IPS-15b (cell line): ENCODE measurements at regions not wholly inside any gene's neighbourhood (a gene's known extent, or its start where the extent isn't known, plus 50 kb on each side); places are given as distances from the start of the nearest gene placed in this dataset.

Experiments
- H3K27me3 ChIP-seq: one replicate; pipeline ENCODE4 v1.6.1; 2013; ENCODE audit warnings: low read length; ENCODE audit not compliant: control insufficient read depth, insufficient read depth
- H3K36me3 ChIP-seq: one replicate; pipeline ENCODE4 v1.6.1; 2013; ENCODE audit warnings: low read length; ENCODE audit not compliant: control insufficient read depth, insufficient read depth
- H3K4me1 ChIP-seq: one replicate; pipeline ENCODE4 v1.6.1; 2013; ENCODE audit warnings: mild to moderate bottlenecking, low read length; ENCODE audit not compliant: control insufficient read depth, insufficient read depth
- H3K4me3 ChIP-seq: one replicate; pipeline ENCODE4 v1.5.1; 2013; ENCODE audit warnings: low read depth, low read length
- H3K9ac ChIP-seq: one replicate; pipeline ENCODE4 v1.6.1; 2013; ENCODE audit warnings: low read depth, mild to moderate bottlenecking, low read length
- H3K9me3 ChIP-seq: one replicate; pipeline ENCODE4 v1.6.1; 2013; ENCODE audit warnings: mild to moderate bottlenecking, low read length; ENCODE audit not compliant: control insufficient read depth, insufficient read depth

DNA sequence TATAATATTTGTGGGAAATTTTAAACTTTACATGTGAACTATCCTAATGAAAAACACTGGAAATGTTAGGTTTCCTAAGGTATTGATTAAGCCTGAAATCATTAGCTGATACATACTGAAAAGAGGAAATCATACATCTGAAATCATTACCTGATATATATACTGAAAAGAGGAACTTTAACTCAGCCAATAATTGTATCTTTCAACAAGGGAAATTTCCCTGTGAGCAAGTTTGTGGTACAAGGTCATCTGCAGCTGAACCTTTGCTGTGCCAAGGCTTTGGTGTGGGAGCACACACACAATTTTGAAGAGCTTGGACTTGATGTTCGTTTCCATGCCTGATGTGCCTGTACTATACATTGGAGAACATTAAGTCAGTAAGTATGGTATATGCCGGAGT, 131.9 kb upstream of the USP9X start:
- Histone ChIP-seq H3K4me1 (peaks cover 6% of the 10 kb centered on the region), H3K9me3 (no peaks in the 10 kb centered on the region), H3K9ac (no peak overlapping the region), H3K4me3 (no peak overlapping the region), H3K27me3 (no peaks in the 10 kb centered on the region), H3K36me3 (no peaks in the 10 kb centered on the region)

DNA sequence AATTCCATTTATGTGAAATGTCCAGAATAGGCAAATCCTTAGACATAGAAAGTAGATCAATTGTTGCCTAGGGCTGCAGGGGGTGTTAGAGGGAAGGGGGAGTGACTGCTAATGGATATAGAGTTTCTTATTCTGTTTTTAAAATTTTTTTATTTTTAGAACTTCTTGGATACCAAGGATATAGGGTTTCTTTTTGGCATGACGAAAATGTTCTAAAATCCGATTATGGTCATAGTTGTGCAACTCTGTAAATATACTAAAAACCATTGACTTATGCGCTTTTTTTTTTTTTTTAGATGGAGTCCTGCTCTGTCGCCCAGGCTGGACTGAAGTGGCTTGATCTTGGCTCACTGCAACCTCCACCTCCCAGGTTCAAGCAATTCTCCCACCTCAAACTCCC, 125.2 kb upstream of the USP9X start:
- no peak overlapping the region for H3K9ac ChIP-seq
- no peaks in the 10 kb centered on the region for H3K4me1 ChIP-seq
- no peaks in the 10 kb centered on the region for H3K36me3 ChIP-seq
- H3K4me3 ChIP-seq: no peak overlapping the region
- no peaks in the 10 kb centered on the region for H3K27me3 ChIP-seq
- H3K9me3 ChIP-seq: peaks cover 5% of the 10 kb centered on the region

DNA sequence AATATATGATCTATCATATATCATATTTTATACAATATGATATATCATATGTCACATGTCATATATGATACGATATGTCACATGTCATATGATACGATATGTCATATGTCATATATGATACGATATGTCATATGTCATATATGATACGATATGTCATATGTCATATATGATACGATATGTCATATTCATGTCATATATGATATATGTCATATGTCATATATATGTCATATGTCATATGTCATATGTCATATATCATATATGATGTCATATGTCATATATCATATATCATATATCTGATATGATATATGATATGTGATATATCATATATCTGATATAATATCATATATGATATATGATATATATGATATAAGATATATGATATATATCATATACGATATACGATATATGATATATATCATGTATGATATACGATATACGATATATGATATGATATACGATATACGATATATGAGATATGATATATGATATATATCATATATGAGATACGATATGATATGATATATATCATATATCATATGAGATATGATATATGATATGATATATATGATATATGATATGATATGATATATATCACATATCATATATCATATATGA, 122.3 kb upstream of the USP9X start:
- Histone ChIP-seq H3K4me1 (no peaks in the 10 kb centered on the region), H3K9ac (no peak overlapping the region)

DNA sequence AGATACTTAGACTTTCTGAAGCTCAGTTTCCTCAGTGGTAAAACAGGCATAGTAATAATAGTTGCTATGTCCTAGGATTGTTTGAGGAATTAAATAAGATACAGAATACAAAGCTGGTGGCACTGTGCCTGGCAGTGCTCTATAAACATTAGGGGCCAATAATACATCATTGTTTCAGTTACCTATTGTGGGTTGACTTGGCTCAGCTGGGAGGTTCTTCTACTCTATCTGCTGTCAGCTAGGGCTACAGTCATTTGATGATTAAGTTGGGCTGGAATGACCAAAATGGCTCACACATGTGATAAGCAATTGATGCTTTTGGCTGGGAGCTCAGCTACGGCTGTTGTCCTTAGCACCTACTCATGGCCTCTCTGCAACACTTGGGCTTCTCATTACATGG, 121.2 kb upstream of the USP9X start:
- no peak overlapping the region for H3K4me3 ChIP-seq
- no peaks in the 10 kb centered on the region for H3K4me1 ChIP-seq
- H3K9me3 ChIP-seq: peaks cover 8% of the 10 kb centered on the region
- H3K27me3 ChIP-seq: no peaks in the 10 kb centered on the region
- no peaks in the 10 kb centered on the region for H3K36me3 ChIP-seq
- H3K9ac ChIP-seq: no peak overlapping the region

More for the DNA sequence above, 122.3 kb upstream of the USP9X start:
- no peaks in the 10 kb centered on the region for H3K27me3 ChIP-seq
- peaks cover 8% of the 10 kb centered on the region for H3K9me3 ChIP-seq
- H3K4me3 ChIP-seq: no peak overlapping the region
- no peaks in the 10 kb centered on the region for H3K36me3 ChIP-seq

DNA sequence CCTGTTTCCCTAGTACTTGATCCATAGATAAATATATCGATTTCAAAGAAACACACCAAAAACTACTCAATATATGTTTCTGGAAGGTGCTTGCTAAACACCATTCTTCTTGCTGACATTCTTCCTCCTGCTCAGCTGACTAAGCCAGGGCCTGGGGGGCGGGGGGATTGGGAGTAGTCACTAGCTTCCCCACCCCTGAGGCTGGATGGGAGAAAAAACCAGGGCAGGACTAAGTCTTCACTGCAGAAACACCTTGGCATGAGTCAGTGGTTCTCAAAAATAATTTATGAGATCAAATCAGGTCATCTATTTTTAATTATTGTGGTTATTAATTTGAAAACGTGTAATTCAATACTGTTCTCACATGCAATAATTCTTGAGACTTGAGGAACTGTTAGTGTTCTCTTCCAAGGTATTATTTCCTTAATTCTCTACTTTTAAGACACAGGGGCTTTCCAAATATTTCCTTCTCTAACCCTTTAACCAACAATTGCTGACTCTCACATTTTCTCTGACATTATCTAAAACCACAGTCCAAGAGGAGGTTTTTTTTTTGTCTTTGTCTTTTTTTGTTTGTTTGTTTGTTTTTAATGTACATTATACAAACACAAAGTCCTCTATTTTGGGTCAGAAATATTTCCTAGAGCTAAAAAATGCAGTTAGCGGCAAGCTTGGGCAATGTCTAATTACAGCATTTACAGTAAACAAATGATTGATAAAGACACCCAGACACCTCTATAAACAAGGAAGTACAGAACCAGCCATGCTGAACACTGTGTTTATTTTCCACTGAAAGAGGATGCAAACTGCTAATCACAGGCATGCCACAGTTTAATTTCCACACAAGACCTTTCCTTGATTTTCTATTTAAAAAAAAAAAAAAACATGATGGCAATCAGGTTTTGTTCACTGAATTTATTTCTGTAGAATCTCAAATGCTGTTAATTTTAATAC, 120.3 kb upstream of the USP9X start:
- H3K36me3 ChIP-seq: no peaks in the 10 kb centered on the region
- H3K9ac ChIP-seq: no peak overlapping the region
- H3K4me1 ChIP-seq: no peaks in the 10 kb centered on the region
- H3K4me3 ChIP-seq: no peak overlapping the region
- peaks cover 8% of the 10 kb centered on the region for H3K9me3 ChIP-seq
- H3K27me3 ChIP-seq: no peaks in the 10 kb centered on the region

DNA sequence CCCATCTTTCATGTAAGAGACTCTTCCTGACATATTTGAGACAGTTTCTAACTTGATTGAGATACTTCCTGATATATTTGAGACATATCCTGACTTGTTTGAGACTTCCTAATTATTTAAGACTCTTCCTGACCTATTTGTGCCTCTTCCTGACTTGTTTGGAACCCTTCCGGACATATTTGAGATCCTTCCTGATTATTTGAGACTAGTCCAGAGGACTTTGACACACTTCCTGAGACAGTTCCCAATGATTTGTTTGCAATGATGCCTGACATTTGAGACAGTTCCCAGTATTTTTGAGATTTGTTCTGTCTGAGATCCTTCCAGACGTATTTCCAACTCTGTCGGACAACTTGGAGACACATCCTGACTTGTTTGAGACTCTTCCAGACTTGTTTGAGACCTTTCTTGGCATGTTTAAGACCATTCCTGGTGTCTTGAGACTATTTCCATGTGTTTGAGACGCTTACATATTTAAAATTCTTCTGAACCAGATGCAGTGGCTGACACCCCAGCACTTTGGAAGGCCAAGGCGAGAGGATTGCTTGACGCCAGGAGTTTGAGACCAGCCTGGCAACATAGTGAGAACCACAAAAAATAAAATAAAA, 118.9 kb upstream of the USP9X start:
- peaks cover 8% of the 10 kb centered on the region for H3K9me3 ChIP-seq
- H3K36me3 ChIP-seq: no peaks in the 10 kb centered on the region
- H3K27me3 ChIP-seq: no peaks in the 10 kb centered on the region
- H3K4me3 ChIP-seq: no peak overlapping the region
- no peak overlapping the region for H3K9ac ChIP-seq
- H3K4me1 ChIP-seq: no peaks in the 10 kb centered on the region

DNA sequence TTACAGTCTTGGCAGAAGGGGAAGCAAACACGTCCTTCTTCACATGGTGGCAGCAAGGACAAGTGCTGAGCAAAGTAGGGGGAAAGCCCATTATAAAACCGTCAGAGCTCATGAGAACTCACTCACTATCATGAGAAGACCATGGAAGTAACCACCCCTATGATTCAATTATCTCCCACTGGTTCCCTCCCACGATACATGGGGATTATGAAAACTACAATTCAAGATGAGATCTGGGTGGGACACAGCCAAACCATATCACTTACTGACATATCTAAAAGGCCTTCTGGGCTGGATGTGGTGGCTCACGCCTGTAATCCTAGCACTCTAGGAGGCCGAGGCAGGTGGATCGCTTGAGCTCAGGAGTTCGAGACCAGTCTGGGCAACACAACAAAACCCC, 117.1 kb upstream of the USP9X start:
- Histone ChIP-seq H3K36me3 (no peaks in the 10 kb centered on the region), H3K4me1 (no peaks in the 10 kb centered on the region), H3K9ac (no peak overlapping the region), H3K9me3 (peaks cover 8% of the 10 kb centered on the region), H3K27me3 (no peaks in the 10 kb centered on the region), H3K4me3 (no peak overlapping the region)

DNA sequence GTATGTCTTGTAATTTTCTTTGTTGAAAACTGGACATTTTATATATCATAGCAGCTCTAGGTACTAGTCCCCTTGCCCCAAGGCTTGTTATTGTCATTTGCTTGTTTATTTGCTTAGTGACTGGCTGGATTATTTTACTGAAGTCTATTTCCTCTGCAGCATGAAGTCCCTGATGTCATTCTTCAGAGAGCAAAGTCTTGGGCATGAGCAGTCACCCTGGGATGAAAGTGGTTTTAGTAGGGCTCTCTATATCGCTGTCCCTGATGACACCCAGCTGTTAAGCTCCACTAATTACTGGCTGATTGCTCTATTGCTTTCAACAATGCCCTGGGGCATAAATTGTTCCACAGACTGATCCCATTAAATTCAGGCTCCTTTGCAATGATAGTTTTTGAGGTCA, 113.5 kb upstream of the USP9X start:
- Histone ChIP-seq H3K36me3 (no peaks in the 10 kb centered on the region), H3K9ac (no peak overlapping the region), H3K9me3 (no peaks in the 10 kb centered on the region), H3K4me3 (no peak overlapping the region), H3K27me3 (no peaks in the 10 kb centered on the region), H3K4me1 (no peaks in the 10 kb centered on the region)

DNA sequence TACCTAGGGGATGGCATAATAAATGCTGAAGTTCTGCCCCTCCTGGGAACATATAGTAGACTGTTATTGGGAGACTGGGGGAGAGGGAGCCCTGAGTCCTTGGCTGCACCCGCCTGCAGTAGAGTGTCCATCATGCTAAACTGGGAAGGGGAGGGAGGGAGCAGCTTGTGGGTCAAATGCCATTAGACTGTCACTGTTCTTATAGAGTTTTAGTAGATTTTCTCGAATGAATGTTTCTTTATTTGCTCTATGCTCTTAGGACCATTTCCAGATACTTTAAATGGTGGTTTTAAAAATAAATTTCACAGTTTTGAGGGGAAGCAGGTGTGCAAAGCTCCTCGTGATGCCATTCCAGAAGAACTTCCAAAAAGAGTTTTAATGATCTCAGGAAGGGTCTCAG, 111.6 kb upstream of the USP9X start:
- no peaks in the 10 kb centered on the region for H3K4me1 ChIP-seq
- H3K9me3 ChIP-seq: peaks cover 5% of the 10 kb centered on the region
- H3K36me3 ChIP-seq: no peaks in the 10 kb centered on the region
- no peaks in the 10 kb centered on the region for H3K27me3 ChIP-seq
- no peak overlapping the region for H3K4me3 ChIP-seq
- H3K9ac ChIP-seq: no peak overlapping the region

DNA sequence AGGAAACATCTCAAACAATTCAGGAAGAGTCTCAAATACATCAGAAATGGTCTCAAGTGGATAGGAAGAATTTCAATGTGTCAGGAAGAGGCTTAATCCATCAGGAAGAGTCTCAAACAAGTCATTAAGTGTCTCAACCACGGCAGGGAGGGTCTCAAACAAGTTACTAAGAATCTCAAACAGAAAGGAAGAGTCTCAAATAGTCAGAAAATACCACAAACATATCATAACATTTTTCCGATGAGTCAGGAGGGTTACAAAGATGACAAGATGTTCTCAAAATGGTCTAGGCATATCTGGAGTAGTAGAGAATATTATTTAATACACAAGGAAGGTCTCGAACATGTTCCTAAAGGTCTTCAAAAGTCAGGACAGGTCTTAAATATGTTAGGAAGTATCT, 109.3 kb upstream of the USP9X start:
- H3K9ac ChIP-seq: no peak overlapping the region
- H3K27me3 ChIP-seq: no peaks in the 10 kb centered on the region
- peaks cover 5% of the 10 kb centered on the region for H3K9me3 ChIP-seq
- H3K4me1 ChIP-seq: no peaks in the 10 kb centered on the region
- no peaks in the 10 kb centered on the region for H3K36me3 ChIP-seq
- no peak overlapping the region for H3K4me3 ChIP-seq

DNA sequence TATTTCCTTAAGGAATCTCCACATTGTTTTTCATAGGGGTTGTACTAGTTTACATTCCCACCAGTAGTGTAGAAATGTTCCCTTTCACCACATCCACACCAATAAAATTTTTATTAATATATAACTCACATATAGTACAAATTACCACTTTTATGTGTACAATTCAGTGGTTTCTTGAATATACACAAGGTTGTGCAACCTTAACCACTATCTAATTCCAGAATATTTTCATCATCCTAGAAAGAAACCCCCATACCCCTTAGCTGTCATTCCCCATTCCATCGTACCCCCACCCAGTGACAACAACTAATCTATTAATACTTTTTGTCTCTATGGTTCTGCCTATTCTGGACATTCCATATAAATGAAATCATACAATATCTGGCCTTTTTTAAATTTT, 108.3 kb upstream of the USP9X start:
- no peaks in the 10 kb centered on the region for H3K36me3 ChIP-seq
- H3K27me3 ChIP-seq: no peaks in the 10 kb centered on the region
- peaks cover 5% of the 10 kb centered on the region for H3K9me3 ChIP-seq
- H3K4me3 ChIP-seq: no peak overlapping the region
- H3K4me1 ChIP-seq: no peaks in the 10 kb centered on the region
- no peak overlapping the region for H3K9ac ChIP-seq

DNA sequence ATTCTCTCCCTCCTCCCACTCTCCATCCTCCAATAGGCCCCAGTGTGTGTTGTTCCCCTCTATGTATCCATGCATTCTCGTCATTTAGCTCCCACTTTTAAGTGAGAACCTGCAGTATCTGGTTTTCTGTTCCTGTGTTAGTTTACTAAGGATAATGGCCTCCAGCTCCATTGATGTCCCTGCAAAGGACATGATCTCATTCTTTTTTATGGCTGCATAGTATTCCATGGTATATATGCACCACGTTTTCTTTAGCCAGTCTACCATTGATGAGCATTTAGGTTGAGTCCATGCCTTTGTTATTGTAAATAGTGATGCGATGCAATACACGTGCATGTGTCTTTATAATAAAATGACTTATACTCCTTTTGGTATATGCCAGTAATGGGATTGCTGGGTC, 100.3 kb upstream of the USP9X start:
- Histone ChIP-seq H3K27me3 (no peaks in the 10 kb centered on the region), H3K4me1 (peaks cover 4% of the 10 kb centered on the region), H3K9ac (no peak overlapping the region), H3K4me3 (no peak overlapping the region), H3K9me3 (no peaks in the 10 kb centered on the region), H3K36me3 (no peaks in the 10 kb centered on the region)
